ENCODE measurements at regions not wholly inside any gene's neighbourhood (a gene's known extent, or its start where the extent isn't known, plus 50 kb on each side); places are given as distances from the start of the nearest gene placed in this dataset.

GRCh38 chr10:130895161-130895560 lies 416.4 kb downstream of the TCERG1L start:
- TF ChIP-seq CTCF (conservative IDR thresholded peaks at IDR 0.05; ENCODE audit: low read depth, low read length) (no peak), EZH2phosphoT487 (IDR thresholded peaks at IDR 0.05; ENCODE audit: borderline replicate concordance, low read length) (no peak)
